ENCODE measurements at regions not wholly inside any gene's neighbourhood (a gene's known extent, or its start where the extent isn't known, plus 50 kb on each side); places are given as distances from the start of the nearest gene placed in this dataset.

GRCh38 chr2:58967736-58968135 lies 726.6 kb upstream of the FANCL start:
- intact Hi-C loops (cut with DNase I), result no loop called here
- DNase-seq, result no peak
- 41 to 47% methylated on average over 5 of the region's 5 CpGs for WGBS, 2 donors

GRCh38 chr2:58965602-58966001 lies 724.5 kb upstream of the FANCL start:
- no peak overlapping the region for H3K4me3 ChIP-seq
- H3K36me3 ChIP-seq, result no peaks in the 10 kb centered on the region
- H3K9me3 ChIP-seq, result no peaks in the 10 kb centered on the region
- intact Hi-C loops (cut with DNase I), result no loop called here
- DNase-seq (no peak), ATAC-seq (no peak)
- 49 to 60% methylated on average over 2 of the region's 2 CpGs for WGBS, 2 donors
- no peaks in the 10 kb centered on the region for H3K4me1 ChIP-seq
- H3K27ac ChIP-seq, result no peak overlapping the region
- H3K27me3 ChIP-seq, result no peaks in the 10 kb centered on the region
- no peak for TF ChIP-seq CTCF (IDR thresholded peaks at IDR 0.05)

More at GRCh38 chr2:58967736-58968135, 726.6 kb upstream of the FANCL start:
- no peaks in the 10 kb centered on the region for H3K4me1 ChIP-seq
- TF ChIP-seq CTCF (IDR thresholded peaks at IDR 0.05), result no peak
- ATAC-seq, result no peak
- H3K9me3 ChIP-seq, result no peaks in the 10 kb centered on the region
- H3K27me3 ChIP-seq, result no peaks in the 10 kb centered on the region
- H3K36me3 ChIP-seq, result no peaks in the 10 kb centered on the region
- no peak overlapping the region for H3K27ac ChIP-seq
- no peak overlapping the region for H3K4me3 ChIP-seq

- no peak overlapping the region for H3K27ac ChIP-seq
- H3K9me3 ChIP-seq, result no peaks in the 10 kb centered on the region
- TF ChIP-seq CTCF (IDR thresholded peaks at IDR 0.05), result no peak
- ATAC-seq (no peak), DNase-seq (no peak)
- H3K4me3 ChIP-seq, result no peak overlapping the region
- intact Hi-C loops (cut with DNase I), result loop anchor here in 1 of 10 donors (10.0 kb wide), 1 partner anchor 65 kb away; no protein-coding TSS in a partner anchor
- WGBS, 2 donors, result 60 to 68% methylated on average over 8 of the region's 8 CpGs
- no peaks in the 10 kb centered on the region for H3K27me3 ChIP-seq
- no peaks in the 10 kb centered on the region for H3K36me3 ChIP-seq
- peaks cover 0 to 6% (median 0%) of the 10 kb centered on the region in 9 donors for H3K4me1 ChIP-seq
Observed at GRCh38 chr2:58959996-58960395, 718.9 kb upstream of the FANCL start.

- H3K4me3 ChIP-seq, result no peak overlapping the region
- no peak overlapping the region for H3K27ac ChIP-seq
- no peaks in the 10 kb centered on the region for H3K27me3 ChIP-seq
- TF ChIP-seq CTCF (IDR thresholded peaks at IDR 0.05), result no peak
- no peaks in the 10 kb centered on the region for H3K9me3 ChIP-seq
- 65 to 66% methylated on average over 4 of the region's 4 CpGs for WGBS, 2 donors
- peaks cover 0 to 6% (median 0%) of the 10 kb centered on the region in 9 donors for H3K4me1 ChIP-seq
- ATAC-seq, result no peak
- intact Hi-C loops (cut with DNase I), result loop anchor here in 1 of 10 donors (10.0 kb wide), 1 partner anchor 63 kb away; no protein-coding TSS in a partner anchor
- H3K36me3 ChIP-seq, result no peaks in the 10 kb centered on the region
- DNase-seq, result no peak
Observed at GRCh38 chr2:58957188-58957840, 716.2 kb upstream of the FANCL start.

Data from heart right ventricle (tissue), 16 donors.